H1 (cell line): ENCODE measurements at regions not wholly inside any gene's neighbourhood (a gene's known extent, or its start where the extent isn't known, plus 50 kb on each side); places are given as distances from the start of the nearest gene placed in this dataset.

ENCODE experiments used
- CTCF ChIA-PET: fragments of 300-600 bp; sonication (Branson Sonifier 250); formaldehyde crosslinking; loops from one replicate; lab custom pipeline; 2021; ENCODE audit not compliant: partially characterized antibody; lab: Charles Lee
- POLR2A ChIA-PET: fragments of 300-600 bp; sonication (Branson Sonifier 250); formaldehyde crosslinking; loops from one replicate; lab custom pipeline; 2021; ENCODE audit warnings: inconsistent platforms; ENCODE audit not compliant: partially characterized antibody; lab: Charles Lee
- DNase-seq, 2 experiments: peaks; one replicate each; pipeline versions ENCODE4 v3.0.0 to v3.0.0-alpha.2; 2010 to 2022; ENCODE audit warnings: low spot score in 2 of 2, low read depth in 1 of 2, mixed read lengths in 1 of 2
- FAIRE-seq: peaks from 2 replicates; lab custom pipeline; 2011; peaks lifted over from hg19 to GRCh38; lab: Jason Lieb, UNC
- H2AFZ ChIP-seq: 2 replicates; pipeline ENCODE4 v1.8.1; 2012; ENCODE audit warnings: low read length, inconsistent platforms
- H2AK5ac ChIP-seq: 2 replicates; pipeline ENCODE4 v1.6.1; 2013; ENCODE audit warnings: low read depth, low read length
- H2BK120ac ChIP-seq: replicated peaks from 2 replicates; pipeline ENCODE3; 2013; ENCODE audit warnings: low read depth, low read length, inconsistent platforms
- H2BK12ac ChIP-seq: 2 replicates; pipeline ENCODE4 v1.6.1; 2013; ENCODE audit warnings: low read depth, low read length
- H2BK15ac ChIP-seq: 2 replicates; pipeline ENCODE4 v1.6.1; 2013; ENCODE audit warnings: low read length
- H2BK20ac ChIP-seq: 2 replicates; pipeline ENCODE4 v1.6.1; 2013; ENCODE audit warnings: low read length
- H2BK5ac ChIP-seq: 2 replicates; pipeline ENCODE4 v1.6.1; 2013; ENCODE audit warnings: low read depth, low read length
- H3K14ac ChIP-seq: 2 replicates; pipeline ENCODE4 v1.6.1; 2013; ENCODE audit warnings: inconsistent platforms; ENCODE audit not compliant: insufficient read length
- H3K18ac ChIP-seq: 2 replicates; pipeline ENCODE4 v1.6.1; 2013; ENCODE audit warnings: low read length; ENCODE audit errors: extremely low read depth
- H3K23ac ChIP-seq: 2 replicates; pipeline ENCODE4 v1.6.1; 2013; ENCODE audit warnings: inconsistent platforms; ENCODE audit not compliant: insufficient read length
- H3K23me2 ChIP-seq: 2 replicates; pipeline ENCODE4 v1.6.1; 2013; ENCODE audit warnings: low read depth, low read length
- H3K27ac ChIP-seq: 2 replicates; pipeline ENCODE4 v1.6.1; 2011; ENCODE audit warnings: low read depth, low read length, inconsistent platforms
- H3K27me3 ChIP-seq, 4 experiments: replicated peaks in 1 of 4; 1 replicate in 1 of 4; 2 replicates in 3 of 4; pipeline versions ENCODE4 v1.6.1 to v1.8.1; 2011 to 2013; ENCODE audit warnings: low read length in 3 of 4, mild to moderate bottlenecking in 3 of 4, inconsistent platforms in 2 of 4, mixed read lengths in 2 of 4, moderate library complexity in 1 of 4; ENCODE audit not compliant: control insufficient read depth in 3 of 4, insufficient read depth in 3 of 4; ENCODE audit errors: extremely low read depth in 1 of 4
- H3K36me3 ChIP-seq, 4 experiments: 2 replicates each; pipeline versions ENCODE4 v1.6.1 to v1.8.1; 2011 to 2013; ENCODE audit warnings: mild to moderate bottlenecking in 4 of 4, low read length in 3 of 4, moderate library complexity in 2 of 4, control low read depth in 1 of 4, inconsistent platforms in 1 of 4; ENCODE audit not compliant: insufficient read depth in 4 of 4, control insufficient read depth in 2 of 4
- H3K4ac ChIP-seq: replicated peaks from 2 replicates; pipeline ENCODE3; 2013; ENCODE audit warnings: low read length, low read depth, mixed read lengths, inconsistent platforms; ENCODE audit not compliant: insufficient read length
- H3K4me1 ChIP-seq, 4 experiments: replicated peaks in 1 of 4; 1 replicate in 1 of 4; 2 replicates in 3 of 4; pipeline versions ENCODE4 v1.6.1 to v1.8.1; 2011 to 2013; ENCODE audit warnings: low read length in 3 of 4, inconsistent platforms in 2 of 4, mixed read lengths in 1 of 4; ENCODE audit not compliant: insufficient read depth in 4 of 4, control insufficient read depth in 3 of 4
- H3K4me2 ChIP-seq, 2 experiments: 2 replicates each; pipeline versions ENCODE4 v1.6.1 to v1.8.1; 2011 to 2013; ENCODE audit warnings: low read depth in 2 of 2, low read length in 2 of 2, control low read depth in 1 of 2, inconsistent platforms in 1 of 2, mild to moderate bottlenecking in 1 of 2; ENCODE audit not compliant: insufficient read depth in 1 of 2
- H3K4me3 ChIP-seq, 4 experiments: fragments of 200-600, 300-600 bp in 1 of 4; sonication (generic), shearing (Covaris generic), sonication (Bioruptor Twin) in 1 of 4; 2 replicates each; pipeline versions ENCODE4 v1.5.1 to v1.8.1; 2011 to 2016; ENCODE audit warnings: low read length in 4 of 4, low read depth in 3 of 4, control low read depth in 2 of 4, inconsistent platforms in 2 of 4, mild to moderate bottlenecking in 2 of 4, mixed read lengths in 1 of 4, moderate library complexity in 1 of 4; ENCODE audit not compliant: insufficient read depth in 2 of 4; ENCODE audit errors: extremely low read depth in 1 of 4
- H3K56ac ChIP-seq: replicated peaks from 2 replicates; pipeline ENCODE3; 2013; ENCODE audit warnings: low read depth, mild to moderate bottlenecking, mixed read lengths, low read length, inconsistent platforms; ENCODE audit not compliant: insufficient read length
- H3K79me1 ChIP-seq: 2 replicates; pipeline ENCODE4 v1.6.1; 2013; ENCODE audit warnings: low read depth, low read length, control low read depth
- H3K79me2 ChIP-seq, 2 experiments: 2 replicates each; pipeline versions ENCODE4 v1.6.1 to v1.8.1; 2012 to 2013; ENCODE audit warnings: low read length in 2 of 2, mild to moderate bottlenecking in 2 of 2, inconsistent platforms in 1 of 2; ENCODE audit not compliant: insufficient read depth in 2 of 2, control insufficient read depth in 1 of 2
- H3K9ac ChIP-seq, 4 experiments: replicated peaks in 1 of 4; 1 replicate in 1 of 4; 2 replicates in 3 of 4; pipeline versions ENCODE4 v1.6.1 to v1.8.1; 2011 to 2013; ENCODE audit warnings: low read depth in 3 of 4, low read length in 3 of 4, control low read depth in 2 of 4, mild to moderate bottlenecking in 2 of 4, moderate library complexity in 2 of 4, inconsistent platforms in 1 of 4; ENCODE audit errors: extremely low read depth in 1 of 4
- H3K9me3 ChIP-seq, 2 experiments: 2 replicates each; pipeline versions ENCODE4 v1.6.1 to v1.8.1; 2012 to 2013; ENCODE audit warnings: mild to moderate bottlenecking in 2 of 2, moderate library complexity in 2 of 2, control low read depth in 1 of 2, inconsistent platforms in 1 of 2, low read depth in 1 of 2, low read length in 1 of 2, mixed read lengths in 1 of 2; ENCODE audit not compliant: insufficient read depth in 2 of 2
- H4K20me1 ChIP-seq, 2 experiments: replicated peaks in 1 of 2; 2 replicates each; pipeline versions ENCODE3 to v1.8.1; 2011 to 2013; ENCODE audit warnings: inconsistent platforms in 2 of 2, low read length in 2 of 2, mild to moderate bottlenecking in 1 of 2; ENCODE audit not compliant: insufficient read depth in 2 of 2, control insufficient read depth in 1 of 2
- H4K5ac ChIP-seq: 2 replicates; pipeline ENCODE4 v1.6.1; 2013; ENCODE audit warnings: low read length, low read depth, mixed read lengths, inconsistent platforms; ENCODE audit not compliant: insufficient read length
- H4K8ac ChIP-seq: 2 replicates; pipeline ENCODE4 v1.8.0; 2013; ENCODE audit warnings: mild to moderate bottlenecking, moderate library complexity, low read length, inconsistent platforms; ENCODE audit not compliant: insufficient read depth; ENCODE audit errors: extremely low read depth
- H4K91ac ChIP-seq: replicated peaks from 2 replicates; pipeline ENCODE3; 2013; ENCODE audit warnings: low read length, mixed read lengths, inconsistent platforms; ENCODE audit not compliant: insufficient read length
- ATF3 ChIP-seq: IDR thresholded peaks from 2 replicates; pipeline ENCODE4 v1.6.1; 2011; ENCODE audit warnings: low read depth, mild to moderate bottlenecking, low read length; ENCODE audit not compliant: insufficient read depth
- CHD1 ChIP-seq: IDR thresholded peaks from 2 replicates; pipeline ENCODE4 v1.6.1; 2012; ENCODE audit warnings: low read depth, low read length, improper control_type of control experiment
- EP300 ChIP-seq, 2 experiments: IDR thresholded peaks; 1 replicate in 1 of 2; 2 replicates in 1 of 2; pipeline ENCODE4 v1.6.1; 2011 to 2012; ENCODE audit warnings: low read depth in 2 of 2, low read length in 2 of 2, mild to moderate bottlenecking in 2 of 2, borderline replicate concordance in 1 of 2, inconsistent platforms in 1 of 2, moderate library complexity in 1 of 2
- FOSL1 ChIP-seq: IDR thresholded peaks from 2 replicates; pipeline ENCODE4 v1.6.1; 2011; ENCODE audit warnings: mild to moderate bottlenecking, low read depth, low read length, moderate library complexity; ENCODE audit not compliant: insufficient read depth
- HDAC2 ChIP-seq, 2 experiments: fragments of 300-600 bp in 1 of 2; sonication (generic) in 1 of 2; IDR thresholded peaks; 2 replicates each; pipeline ENCODE4 v1.6.1; 2011 to 2012; ENCODE audit warnings: low read depth in 2 of 2, low read length in 2 of 2, mild to moderate bottlenecking in 2 of 2, moderate library complexity in 2 of 2, borderline replicate concordance in 1 of 2, inconsistent platforms in 1 of 2
- JUND ChIP-seq: IDR thresholded peaks from 2 replicates; pipeline ENCODE4 v1.6.1; 2011; ENCODE audit warnings: mild to moderate bottlenecking, improper control_type of control experiment, low read length
- NANOG ChIP-seq: IDR thresholded peaks from 2 replicates; pipeline ENCODE4 v1.6.1; 2011; ENCODE audit warnings: low read length, low read depth, mild to moderate bottlenecking, inconsistent platforms; ENCODE audit not compliant: insufficient read depth, poor library complexity, severe bottlenecking
- POLR2AphosphoS5 ChIP-seq: IDR thresholded peaks from 2 replicates; pipeline ENCODE4 v1.6.1; 2011; ENCODE audit warnings: low read depth, low read length
- POU5F1 ChIP-seq: IDR thresholded peaks from 2 replicates; pipeline ENCODE4 v1.6.1; 2011; ENCODE audit warnings: low read depth, mild to moderate bottlenecking, low read length, moderate library complexity
- SAP30 ChIP-seq: fragments of 300-600 bp; sonication (generic); IDR thresholded peaks from 2 replicates; pipeline ENCODE4 v1.7.1; 2012; ENCODE audit warnings: low read length, moderate library complexity, mild to moderate bottlenecking, inconsistent platforms; ENCODE audit not compliant: insufficient read depth, insufficient replicate concordance
- SIRT6 ChIP-seq: IDR thresholded peaks from one replicate; pipeline ENCODE4 v1.7.1; 2012; ENCODE audit warnings: low read length, inconsistent platforms
- TEAD4 ChIP-seq: IDR thresholded peaks from 2 replicates; pipeline ENCODE4 v1.6.1; 2012; ENCODE audit warnings: low read depth, low read length, inconsistent platforms, mixed read lengths
- WGBS, 2 experiments: shearing (Covaris generic) in 1 of 2; methylation state at CpG; one replicate each; pipeline versions ENCODE4 v1.1.6 to v1.1.7; 2013 to 2015; ENCODE audit warnings: low lambda C conversion rate in 2 of 2, mixed read lengths in 2 of 2, inconsistent platforms in 1 of 2, low coverage in 1 of 2, missing lambda C conversion rate in 1 of 2; ENCODE audit not compliant: insufficient replicate concordance in 2 of 2, insufficient coverage in 1 of 2, insufficient read length in 1 of 2; ENCODE audit errors: extremely low coverage in 1 of 2, missing lambda C conversion rate in 1 of 2; 5-methylcytosine and 5-hydroxymethylcytosine counted together

DNA sequence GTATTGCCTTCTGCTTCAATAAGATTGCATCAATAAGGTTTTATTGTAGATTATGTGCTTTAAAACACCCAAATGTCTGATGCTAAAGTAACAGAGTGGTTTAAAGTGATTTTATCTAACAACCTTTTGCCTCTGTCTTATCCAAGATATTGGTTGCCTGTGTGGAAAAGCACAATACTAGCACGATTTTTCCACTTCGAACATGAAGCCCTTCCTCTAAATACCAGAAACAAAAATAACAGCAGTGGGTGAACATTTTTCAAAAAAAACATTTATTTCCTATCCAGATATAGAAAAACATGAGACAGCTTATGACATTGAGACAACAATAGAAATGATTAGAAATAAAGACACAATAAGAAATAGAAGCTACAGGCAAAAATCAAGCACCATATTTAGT lies 59.5 kb upstream of the MDFIC start:
- peaks cover 0 to 5% (median 0%) of the 10 kb centered on the region in 4 experiments; a peak in 1 of 7 replicates for H3K4me1 ChIP-seq
- no peak overlapping the region for H4K8ac ChIP-seq
- no peak overlapping the region for H2BK20ac ChIP-seq
- no peak for TF ChIP-seq ATF3
- TF ChIP-seq HDAC2 (IDR thresholded peaks at IDR 0.05; ENCODE audit: borderline replicate concordance in 1 of 2, low read depth in 2 of 2, low read length in 2 of 2) = no peak
- no peak for TF ChIP-seq JUND
- no peak for TF ChIP-seq NANOG
- TF ChIP-seq SAP30 = no peak
- TF ChIP-seq FOSL1 = no peak
- no peak for TF ChIP-seq POLR2AphosphoS5
- no peak for TF ChIP-seq TEAD4
- TF ChIP-seq CHD1 = no peak
- no peak for TF ChIP-seq POU5F1
- TF ChIP-seq SIRT6 = no peak
- TF ChIP-seq EP300 (IDR thresholded peaks at IDR 0.05; ENCODE audit: borderline replicate concordance in 1 of 2, low read depth in 2 of 2, low read length in 2 of 2) = no peak
- no peak overlapping the region for H3K4me3 ChIP-seq
- no peak overlapping the region for H3K4ac ChIP-seq
- no peak overlapping the region for H2AK5ac ChIP-seq
- no peak overlapping the region for H2BK15ac ChIP-seq
- no peak overlapping the region for H4K91ac ChIP-seq
- no peaks in the 10 kb centered on the region for H4K20me1 ChIP-seq
- no peaks in the 10 kb centered on the region for H3K9me3 ChIP-seq
- no peak overlapping the region for H3K23ac ChIP-seq
- no peaks in the 10 kb centered on the region for H3K79me2 ChIP-seq
- no peaks in the 10 kb centered on the region for H3K36me3 ChIP-seq
- H3K27me3 ChIP-seq = no peaks in the 10 kb centered on the region
- H3K56ac ChIP-seq = no peak overlapping the region
- H3K79me1 ChIP-seq = no peaks in the 10 kb centered on the region
- DNase-seq = no peak
- WGBS, 2 experiments = 92% methylated on average over 2 of the region's 2 CpGs; no CpG with 5 or more reads in 1 of the 2 experiments
- H3K18ac ChIP-seq = no peak overlapping the region
- H3K14ac ChIP-seq = no peak overlapping the region
- H2AFZ ChIP-seq = no peak overlapping the region
- H3K4me2 ChIP-seq = no peak overlapping the region
- H2BK5ac ChIP-seq = no peak overlapping the region
- H3K23me2 ChIP-seq = no peaks in the 10 kb centered on the region
- H2BK12ac ChIP-seq = no peak overlapping the region
- no peak overlapping the region for H3K9ac ChIP-seq
- POLR2A ChIA-PET = no interaction called here
- no peak overlapping the region for H2BK120ac ChIP-seq
- H3K27ac ChIP-seq = no peak overlapping the region
- CTCF ChIA-PET = no interaction called here
- no peak for FAIRE-seq
- no peak overlapping the region for H4K5ac ChIP-seq
